Lower leg skin (tissue), 3 donors: ENCODE measurements at regions not wholly inside any gene's neighbourhood (a gene's known extent, or its start where the extent isn't known, plus 50 kb on each side); places are given as distances from the start of the nearest gene placed in this dataset.

Experiments
- CTCF ChIP-seq, 3 donors: fragments of 450-650 bp; IDR thresholded peaks; one replicate each; pipeline ENCODE4 v1.5.1; 2016; ENCODE audit warnings: antibody characterized with exemption in 3 of 3, mild to moderate bottlenecking in 3 of 3, moderate library complexity in 2 of 3
- POLR2A ChIP-seq, 2 donors: fragments of 450-650 bp; IDR thresholded peaks; one replicate each; pipeline ENCODE4 v1.6.1; 2016 to 2017; ENCODE audit warnings: antibody characterized with exemption in 2 of 2, mild to moderate bottlenecking in 1 of 2, moderate library complexity in 1 of 2

- TF ChIP-seq CTCF (IDR thresholded peaks at IDR 0.05) (no peak), POLR2A (IDR thresholded peaks at IDR 0.05) (no peak)
Measured at GRCh38 chr2:22798386-22798785, 586.6 kb upstream of the KLHL29 start.
